LNCaP clone FGC (cell line): ENCODE measurements at regions not wholly inside any gene's neighbourhood (a gene's known extent, or its start where the extent isn't known, plus 50 kb on each side); places are given as distances from the start of the nearest gene placed in this dataset.
"Not testable (repeated sequence)": the region's sequence is repeated elsewhere in the genome, so short reads cannot be mapped to it uniquely, and the experiment has no call there.

ENCODE experiments used
- DNase-seq: peaks from one replicate; pipeline ENCODE4 v3.0.0-alpha.2; 2011; ENCODE audit warnings: low read depth
- H3K4me3 ChIP-seq: 2 replicates; pipeline ENCODE4 v1.5.1; 2011; ENCODE audit warnings: mild to moderate bottlenecking, low read depth, low read length, control low read depth
- TF ChIP-seq, protein P1 (sequence below): IDR thresholded peaks from 2 replicates; pipeline ENCODE4 v1.5.1; 2012; ENCODE audit warnings: mild to moderate bottlenecking; ENCODE audit not compliant: control insufficient read depth, insufficient read depth; ENCODE audit errors: extremely low read depth

DNA sequence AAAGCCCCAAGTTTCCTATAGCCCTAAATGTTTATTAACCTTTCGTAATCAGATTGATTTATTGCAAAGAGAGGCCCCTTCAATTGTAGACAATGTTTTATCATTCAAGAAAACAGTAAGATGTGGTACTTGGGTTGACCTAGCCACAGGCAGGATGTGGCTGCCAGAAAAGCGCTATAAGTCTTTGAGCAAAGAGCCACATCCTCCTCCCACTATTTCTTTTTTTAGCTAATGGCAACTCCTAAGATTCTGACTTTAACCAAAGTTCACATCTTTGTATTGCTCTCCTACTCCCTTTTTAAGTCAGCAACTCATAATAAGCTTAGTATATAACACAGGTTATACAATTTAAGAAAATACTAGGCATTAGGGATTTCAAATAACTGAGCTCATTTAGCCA is 70.7 kb upstream of the PPP3CA start:
- no peak overlapping the region for H3K4me3 ChIP-seq
- no peak for DNase-seq
- TF ChIP-seq, protein P1, sequence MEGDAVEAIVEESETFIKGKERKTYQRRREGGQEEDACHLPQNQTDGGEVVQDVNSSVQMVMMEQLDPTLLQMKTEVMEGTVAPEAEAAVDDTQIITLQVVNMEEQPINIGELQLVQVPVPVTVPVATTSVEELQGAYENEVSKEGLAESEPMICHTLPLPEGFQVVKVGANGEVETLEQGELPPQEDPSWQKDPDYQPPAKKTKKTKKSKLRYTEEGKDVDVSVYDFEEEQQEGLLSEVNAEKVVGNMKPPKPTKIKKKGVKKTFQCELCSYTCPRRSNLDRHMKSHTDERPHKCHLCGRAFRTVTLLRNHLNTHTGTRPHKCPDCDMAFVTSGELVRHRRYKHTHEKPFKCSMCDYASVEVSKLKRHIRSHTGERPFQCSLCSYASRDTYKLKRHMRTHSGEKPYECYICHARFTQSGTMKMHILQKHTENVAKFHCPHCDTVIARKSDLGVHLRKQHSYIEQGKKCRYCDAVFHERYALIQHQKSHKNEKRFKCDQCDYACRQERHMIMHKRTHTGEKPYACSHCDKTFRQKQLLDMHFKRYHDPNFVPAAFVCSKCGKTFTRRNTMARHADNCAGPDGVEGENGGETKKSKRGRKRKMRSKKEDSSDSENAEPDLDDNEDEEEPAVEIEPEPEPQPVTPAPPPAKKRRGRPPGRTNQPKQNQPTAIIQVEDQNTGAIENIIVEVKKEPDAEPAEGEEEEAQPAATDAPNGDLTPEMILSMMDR, result no peak

DNA sequence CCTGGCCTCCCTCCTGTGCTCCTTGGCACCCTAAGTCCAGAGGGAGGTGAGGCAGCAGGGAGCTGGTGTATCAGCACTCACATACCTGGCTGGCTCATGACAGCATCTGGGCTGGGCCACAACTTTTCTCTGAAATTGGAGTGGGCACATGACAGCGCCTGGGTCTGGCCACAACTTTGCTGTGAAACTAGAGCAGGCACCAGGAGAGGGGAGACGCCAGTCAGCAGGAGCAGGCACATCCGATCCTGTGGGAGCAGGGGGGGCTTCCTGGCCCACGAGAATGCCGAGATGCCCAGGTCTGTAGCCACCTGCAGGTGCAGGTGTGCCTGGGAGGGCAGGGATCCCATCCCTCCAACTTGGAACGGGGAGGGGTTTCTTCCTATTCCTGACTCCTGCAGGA is 69.7 kb upstream of the PPP3CA start:
- TF ChIP-seq, protein P1, result no peak
- DNase-seq, result no peak
- no peak overlapping the region for H3K4me3 ChIP-seq

DNA sequence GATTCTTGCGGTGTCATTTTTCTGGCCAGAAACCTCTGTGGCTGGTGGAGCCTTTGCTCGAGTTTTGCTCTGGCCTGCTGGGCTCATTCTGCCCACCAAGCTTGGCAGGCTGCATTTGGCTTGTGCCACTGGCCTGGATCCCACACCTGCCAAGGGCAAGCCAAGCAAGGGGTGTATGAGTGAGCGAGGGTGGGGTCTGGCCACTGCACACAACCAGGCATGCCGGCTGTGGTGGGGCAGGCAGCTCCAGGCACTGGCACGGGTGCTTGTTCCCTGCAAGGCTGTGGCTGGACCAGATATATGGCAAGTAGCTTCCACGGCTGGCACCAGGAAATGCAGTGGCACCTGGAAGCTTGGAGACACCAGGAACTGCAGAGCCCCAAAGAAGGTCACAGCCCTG is 68.6 kb upstream of the PPP3CA start:
- no peak for DNase-seq
- no peak overlapping the region for H3K4me3 ChIP-seq
- TF ChIP-seq, protein P1, result no peak

DNA sequence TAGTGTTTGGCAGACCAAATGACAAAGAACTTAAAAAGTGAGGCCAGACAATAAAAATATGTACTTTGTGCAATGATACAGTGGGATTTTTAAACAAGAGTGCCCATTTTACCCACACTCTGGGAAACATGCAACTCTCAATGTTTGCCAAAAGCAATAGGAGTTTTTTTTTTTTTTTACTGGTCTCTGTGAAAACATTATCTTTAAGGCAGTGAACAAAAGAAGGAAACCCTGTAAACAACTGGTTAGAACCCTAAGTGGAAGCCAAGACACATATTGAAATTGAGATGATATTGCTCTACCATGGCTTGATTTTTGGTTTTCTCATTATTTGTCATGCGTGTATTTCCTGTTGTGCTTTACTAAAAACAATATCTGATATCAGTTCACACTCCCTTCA is 67.2 kb upstream of the PPP3CA start:
- H3K4me3 ChIP-seq, result no peak overlapping the region
- TF ChIP-seq, protein P1, result no peak
- DNase-seq, result no peak

DNA sequence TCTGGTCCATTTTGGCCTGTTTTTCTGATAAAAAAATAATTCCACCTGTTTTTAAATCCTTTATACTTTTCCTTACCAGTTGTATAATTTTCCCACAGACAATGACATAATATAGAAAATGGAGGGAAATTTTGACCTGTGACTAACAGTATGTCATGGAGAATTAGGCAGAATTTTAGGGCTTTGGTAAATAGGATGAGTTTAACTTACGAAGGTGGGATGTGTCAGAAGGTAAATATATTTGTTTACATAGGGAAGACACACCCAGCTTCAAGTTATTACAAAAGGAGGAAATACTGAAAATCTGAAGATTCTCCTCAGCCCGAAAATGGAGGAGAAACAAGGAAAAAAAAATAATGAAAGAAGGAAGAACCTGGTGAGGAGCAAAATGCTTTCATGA is 64.6 kb upstream of the PPP3CA start:
- no peak for DNase-seq
- TF ChIP-seq, protein P1, result no peak
- H3K4me3 ChIP-seq, result no peak overlapping the region

DNA sequence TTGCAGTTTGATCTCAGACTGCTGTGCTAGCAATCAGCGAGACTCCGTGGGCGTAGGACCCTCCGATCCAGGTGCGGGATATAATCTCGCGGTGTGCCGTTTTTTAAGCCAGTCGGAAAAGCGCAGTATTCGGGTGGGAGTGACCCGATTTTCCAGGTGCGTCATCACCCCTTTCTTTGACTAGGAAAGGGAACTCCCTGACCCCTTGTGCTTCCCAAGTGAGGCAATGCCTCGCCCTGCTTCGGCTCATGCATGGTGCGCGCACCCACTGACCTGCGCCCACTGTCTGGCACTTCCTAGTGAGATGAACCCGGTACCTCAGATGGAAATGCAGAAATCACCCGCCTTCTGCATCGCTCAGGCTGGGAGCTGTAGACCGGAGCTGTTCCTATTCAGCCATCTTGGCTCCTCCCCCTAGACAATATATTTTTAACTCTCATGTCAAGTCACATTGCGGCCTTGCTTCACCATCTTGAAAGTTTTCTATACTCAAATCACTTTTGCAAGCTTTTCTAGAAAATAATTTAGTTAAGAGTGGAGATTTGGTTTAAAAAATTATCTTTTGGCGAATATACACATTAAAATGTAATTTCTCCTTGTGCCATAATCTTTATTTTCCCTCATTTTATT is 64.1 kb upstream of the PPP3CA start:
- not testable (repeated sequence) for DNase-seq, H3K4me3 ChIP-seq

DNA sequence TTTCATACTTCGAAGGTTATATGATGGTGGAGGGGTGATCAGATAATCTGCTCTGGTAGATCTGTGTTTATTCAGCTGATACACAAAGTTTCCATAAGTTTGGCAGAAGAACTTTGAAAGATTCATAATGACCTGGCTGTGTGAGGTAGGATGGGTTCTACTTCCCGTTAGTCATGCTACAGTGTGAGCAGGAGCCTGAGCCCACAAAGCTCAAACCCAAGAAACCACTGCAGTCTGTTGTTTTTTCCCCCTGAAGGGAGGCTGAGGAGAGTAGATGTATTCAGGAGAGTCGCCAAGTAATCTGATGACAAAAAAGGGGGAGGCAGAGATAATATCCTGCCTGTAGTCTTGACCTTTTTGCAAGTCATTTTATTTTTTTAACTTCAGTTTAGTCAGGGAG is 52.8 kb upstream of the PPP3CA start:
- TF ChIP-seq, protein P1, result no peak
- DNase-seq, result no peak

DNA sequence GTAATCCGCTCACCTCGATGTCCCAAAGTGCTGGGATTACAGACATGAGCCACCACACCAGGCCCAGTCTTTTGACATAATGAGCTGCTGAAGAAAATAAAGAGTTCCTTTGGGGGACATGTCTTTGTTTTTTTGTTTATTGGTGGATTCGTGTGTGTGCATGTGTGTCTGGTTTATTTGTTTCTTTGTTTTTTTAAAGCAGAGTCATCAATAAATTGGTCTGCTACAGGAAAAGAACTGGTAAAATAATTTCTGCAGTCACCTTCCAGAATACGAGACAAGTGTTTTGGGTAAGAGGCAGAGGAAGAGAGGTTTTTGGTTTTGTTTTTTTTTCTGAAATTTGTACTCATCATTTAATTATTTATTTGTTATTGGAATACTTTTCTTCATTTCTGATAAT is 51.5 kb upstream of the PPP3CA start:
- TF ChIP-seq, protein P1, result no peak
- no peak overlapping the region for H3K4me3 ChIP-seq
- DNase-seq, result no peak

More for the DNA sequence above, 52.8 kb upstream of the PPP3CA start:
- H3K4me3 ChIP-seq, result no peak overlapping the region
